Keratinocyte (primary cell): ENCODE measurements at regions not wholly inside any gene's neighbourhood (a gene's known extent, or its start where the extent isn't known, plus 50 kb on each side); places are given as distances from the start of the nearest gene placed in this dataset.

Experiments
- DNase-seq: peaks from one replicate; pipeline ENCODE4 v3.0.0-alpha.2; 2011; ENCODE audit warnings: low read depth, missing footprints, low spot score
- FAIRE-seq: peaks from 2 replicates; lab custom pipeline; 2011; peaks lifted over from hg19 to GRCh38; lab: Jason Lieb, UNC
- H2AFZ ChIP-seq: 2 replicates; pipeline ENCODE4 v1.6.0; 2012; ENCODE audit warnings: low read length, control low read depth, inconsistent platforms; ENCODE audit not compliant: control insufficient read depth
- H3K27ac ChIP-seq: 2 replicates; pipeline ENCODE4 v1.5.1; 2011; ENCODE audit warnings: low read length; ENCODE audit not compliant: control insufficient read depth, insufficient read depth
- H3K27me3 ChIP-seq: 3 replicates; pipeline ENCODE4 v1.6.0; 2011; ENCODE audit warnings: low read length; ENCODE audit not compliant: control insufficient read depth, insufficient read depth; ENCODE audit errors: extremely low read depth
- H3K36me3 ChIP-seq, 2 experiments: 2 replicates in 1 of 2; 3 replicates in 1 of 2; pipeline ENCODE4 v1.5.1; 2011; ENCODE audit warnings: low read length in 2 of 2, mild to moderate bottlenecking in 1 of 2; ENCODE audit not compliant: control insufficient read depth in 2 of 2, insufficient read depth in 2 of 2; ENCODE audit errors: extremely low read depth in 1 of 2
- H3K4me1 ChIP-seq: 3 replicates; pipeline ENCODE4 v1.5.1; 2011; ENCODE audit warnings: low read length; ENCODE audit not compliant: control insufficient read depth, insufficient read depth; ENCODE audit errors: extremely low read depth
- H3K4me2 ChIP-seq: 3 replicates; pipeline ENCODE4 v1.6.0; 2011; ENCODE audit warnings: low read depth, low read length; ENCODE audit not compliant: control insufficient read depth, insufficient read depth; ENCODE audit errors: extremely low read depth
- H3K4me3 ChIP-seq, 3 experiments: fragments of 200-600 bp in 1 of 3; sonication (generic) in 1 of 3; 2 replicates in 2 of 3; 3 replicates in 1 of 3; pipeline ENCODE4 v1.5.1; 2011 to 2016; ENCODE audit warnings: low read length in 3 of 3, mild to moderate bottlenecking in 3 of 3, control low read depth in 2 of 3, inconsistent platforms in 1 of 3, low read depth in 1 of 3, mixed read lengths in 1 of 3, mixed run types in 1 of 3, moderate library complexity in 1 of 3; ENCODE audit not compliant: control insufficient read depth in 2 of 3, insufficient read depth in 2 of 3; ENCODE audit errors: extremely low read depth in 1 of 3
- H3K79me2 ChIP-seq: 2 replicates; pipeline ENCODE4 v1.6.0; 2012; ENCODE audit warnings: low read length; ENCODE audit not compliant: control insufficient read depth, insufficient read depth
- H3K9ac ChIP-seq: 3 replicates; pipeline ENCODE4 v1.6.0; 2011; ENCODE audit warnings: low read length; ENCODE audit not compliant: control insufficient read depth, insufficient read depth; ENCODE audit errors: extremely low read depth
- H3K9me1 ChIP-seq: 3 replicates; pipeline ENCODE4 v1.6.0; 2011; ENCODE audit warnings: low read length; ENCODE audit not compliant: control insufficient read depth, insufficient read depth; ENCODE audit errors: extremely low read depth
- H3K9me3 ChIP-seq: 2 replicates; pipeline ENCODE4 v1.5.1; 2012; ENCODE audit warnings: low read depth, low read length; ENCODE audit not compliant: control insufficient read depth
- H4K20me1 ChIP-seq: 3 replicates; pipeline ENCODE4 v1.6.0; 2011; ENCODE audit warnings: low read length; ENCODE audit not compliant: control insufficient read depth, insufficient read depth; ENCODE audit errors: extremely low read depth
- CTCF ChIP-seq, 3 experiments: IDR thresholded peaks in 1 of 3; conservative IDR thresholded peaks in 1 of 3; optimal IDR thresholded peaks in 1 of 3; 2 replicates in 2 of 3; 3 replicates in 1 of 3; pipeline versions ENCODE3 to v1.5.1; 2011; ENCODE audit warnings: low read length in 3 of 3, mild to moderate bottlenecking in 3 of 3, moderate library complexity in 2 of 3, control low read depth in 1 of 3, inconsistent platforms in 1 of 3; ENCODE audit not compliant: insufficient read depth in 2 of 3; ENCODE audit errors: extremely low read depth in 1 of 3
- EZH2 ChIP-seq: IDR thresholded peaks from one replicate; pipeline ENCODE4 v1.6.1; 2012; ENCODE audit warnings: inconsistent platforms, mild to moderate bottlenecking, low read length, moderate library complexity
- dilution Hi-C: fragments of 300-500 bp; cut with MboI; formaldehyde crosslinking; loops from one replicate; pipeline ENCODE4 v1.7.0; 2020; ENCODE audit warnings: low sequenced_read_pairs; ENCODE audit not compliant: extremely low pct_ligation_motif_present

DNA sequence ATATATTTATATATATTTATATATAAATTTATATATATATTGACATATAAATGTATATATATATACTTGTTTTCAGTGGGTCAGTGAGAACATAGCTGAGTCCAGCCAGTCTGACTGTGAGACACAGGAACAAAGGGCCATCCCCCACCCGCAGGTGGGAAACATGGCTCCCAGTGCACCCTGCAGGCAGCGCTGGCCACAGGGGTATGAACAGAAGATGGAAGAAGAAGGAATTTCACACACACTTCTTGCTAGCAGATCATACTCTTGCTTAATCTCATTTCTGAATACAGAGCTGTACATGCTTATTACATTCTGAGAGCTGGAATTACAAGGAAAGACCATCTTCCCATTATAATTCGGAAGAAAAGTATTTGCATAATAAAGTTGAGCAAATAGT, 595.4 kb downstream of the IRX1 start:
- Histone ChIP-seq H3K9me3 (no peaks in the 10 kb centered on the region), H3K79me2 (no peaks in the 10 kb centered on the region), H3K4me2 (no peak overlapping the region), H3K27me3 (no peaks in the 10 kb centered on the region), H3K27ac (no peak overlapping the region), H2AFZ (no peak overlapping the region), H4K20me1 (no peaks in the 10 kb centered on the region), H3K4me1 (no peaks in the 10 kb centered on the region), H3K9me1 (no peaks in the 10 kb centered on the region), H3K9ac (no peak overlapping the region), H3K36me3 (no peaks in the 10 kb centered on the region), H3K4me3 (no peak overlapping the region)
- no peak for FAIRE-seq
- no peak for DNase-seq
- no peak for TF ChIP-seq CTCF (optimal IDR thresholded peaks at IDR 0.05 in 1 of 3, IDR thresholded peaks at IDR 0.05 in 1 of 3, conservative IDR thresholded peaks at IDR 0.05 in 1 of 3; ENCODE audit: extremely low read depth in 1 of 3, insufficient read depth in 2 of 3, low read length in 3 of 3)
- TF ChIP-seq EZH2, result no peak
- dilution Hi-C loops, result no loop called here

- H2AFZ ChIP-seq, result no peak overlapping the region
- FAIRE-seq, result no peak
- H3K4me1 ChIP-seq, result no peaks in the 10 kb centered on the region
- H3K4me2 ChIP-seq, result no peak overlapping the region
- H3K79me2 ChIP-seq, result no peaks in the 10 kb centered on the region
- H3K27ac ChIP-seq, result no peak overlapping the region
- no peaks in the 10 kb centered on the region for H4K20me1 ChIP-seq
- DNase-seq, result no peak
- dilution Hi-C loops, result no loop called here
- no peak overlapping the region for H3K9ac ChIP-seq
- TF ChIP-seq EZH2 (no peak), CTCF (optimal IDR thresholded peaks at IDR 0.05 in 1 of 3, IDR thresholded peaks at IDR 0.05 in 1 of 3, conservative IDR thresholded peaks at IDR 0.05 in 1 of 3; ENCODE audit: extremely low read depth in 1 of 3, insufficient read depth in 2 of 3, low read length in 3 of 3) (no peak)
- H3K4me3 ChIP-seq, result no peak overlapping the region
- no peaks in the 10 kb centered on the region for H3K9me3 ChIP-seq
- no peaks in the 10 kb centered on the region for H3K36me3 ChIP-seq
- no peaks in the 10 kb centered on the region for H3K27me3 ChIP-seq
- H3K9me1 ChIP-seq, result no peaks in the 10 kb centered on the region
These were observed 596.1 kb downstream of the IRX1 start for GRCh38 chr5:4191703-4192102.
